WERI-Rb-1 (cell line): ENCODE measurements at regions not wholly inside any gene's neighbourhood (a gene's known extent, or its start where the extent isn't known, plus 50 kb on each side); places are given as distances from the start of the nearest gene placed in this dataset.

ENCODE experiments used
- DNase-seq: peaks from one replicate; pipeline ENCODE4 v3.0.0-alpha.2; 2020
- H3K27ac ChIP-seq: fragments of 250-450 bp; sonication (Bioruptor Pico); 2 replicates; pipeline ENCODE4 v1.5.1; 2020; ENCODE audit warnings: mild to moderate bottlenecking, moderate library complexity
- H3K27me3 ChIP-seq: fragments of 250-450 bp; sonication (Bioruptor Pico); 2 replicates; pipeline ENCODE4 v1.5.1; 2021; ENCODE audit warnings: mild to moderate bottlenecking, low read depth, moderate library complexity; ENCODE audit not compliant: insufficient read depth, severe bottlenecking
- H3K36me3 ChIP-seq: fragments of 250-450 bp; sonication (Bioruptor Pico); 2 replicates; pipeline ENCODE4 v1.5.1; 2020; ENCODE audit warnings: mild to moderate bottlenecking, moderate library complexity
- H3K4me3 ChIP-seq: 2 replicates; pipeline ENCODE4 v1.5.1; 2011; ENCODE audit warnings: low read depth, mild to moderate bottlenecking, control low read depth, low read length
- H3K9me3 ChIP-seq: fragments of 250-450 bp; sonication (Bioruptor Pico); 2 replicates; pipeline ENCODE4 v1.5.1; 2021; ENCODE audit warnings: mild to moderate bottlenecking, moderate library complexity; ENCODE audit not compliant: severe bottlenecking
- TF ChIP-seq, protein P1 (sequence below): IDR thresholded peaks from 2 replicates; pipeline ENCODE4 v1.5.1; 2011; ENCODE audit warnings: low read depth, mild to moderate bottlenecking, control low read depth, inconsistent platforms, low read length

DNA sequence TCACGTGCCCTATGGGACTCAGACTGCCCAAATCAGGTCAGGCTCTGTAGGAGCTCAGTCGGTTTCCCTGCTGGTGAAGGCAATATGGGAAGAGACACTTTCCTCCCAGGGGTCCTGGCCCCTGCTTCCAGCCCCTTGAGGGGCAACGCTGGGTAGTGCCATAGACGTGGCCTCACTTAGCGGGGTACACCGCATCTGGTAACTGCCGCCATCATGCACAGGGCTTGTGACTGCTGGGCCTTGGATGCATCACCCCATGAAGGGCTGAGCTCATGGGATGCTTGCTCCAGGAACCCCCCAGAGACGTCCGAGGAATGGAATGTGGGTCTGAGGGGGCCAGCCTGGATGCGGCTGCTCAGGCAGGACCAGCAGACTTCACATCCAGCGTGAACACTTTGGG is 127.3 kb upstream of the HDAC4 start:
- Histone ChIP-seq H3K27ac (no peak overlapping the region), H3K36me3 (no peaks in the 10 kb centered on the region), H3K27me3 (peaks cover 84% of the 10 kb centered on the region), H3K4me3 (no peak overlapping the region), H3K9me3 (peaks cover 6% of the 10 kb centered on the region)
- DNase-seq, result no peak
- TF ChIP-seq, protein P1, sequence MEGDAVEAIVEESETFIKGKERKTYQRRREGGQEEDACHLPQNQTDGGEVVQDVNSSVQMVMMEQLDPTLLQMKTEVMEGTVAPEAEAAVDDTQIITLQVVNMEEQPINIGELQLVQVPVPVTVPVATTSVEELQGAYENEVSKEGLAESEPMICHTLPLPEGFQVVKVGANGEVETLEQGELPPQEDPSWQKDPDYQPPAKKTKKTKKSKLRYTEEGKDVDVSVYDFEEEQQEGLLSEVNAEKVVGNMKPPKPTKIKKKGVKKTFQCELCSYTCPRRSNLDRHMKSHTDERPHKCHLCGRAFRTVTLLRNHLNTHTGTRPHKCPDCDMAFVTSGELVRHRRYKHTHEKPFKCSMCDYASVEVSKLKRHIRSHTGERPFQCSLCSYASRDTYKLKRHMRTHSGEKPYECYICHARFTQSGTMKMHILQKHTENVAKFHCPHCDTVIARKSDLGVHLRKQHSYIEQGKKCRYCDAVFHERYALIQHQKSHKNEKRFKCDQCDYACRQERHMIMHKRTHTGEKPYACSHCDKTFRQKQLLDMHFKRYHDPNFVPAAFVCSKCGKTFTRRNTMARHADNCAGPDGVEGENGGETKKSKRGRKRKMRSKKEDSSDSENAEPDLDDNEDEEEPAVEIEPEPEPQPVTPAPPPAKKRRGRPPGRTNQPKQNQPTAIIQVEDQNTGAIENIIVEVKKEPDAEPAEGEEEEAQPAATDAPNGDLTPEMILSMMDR, result no peak

DNA sequence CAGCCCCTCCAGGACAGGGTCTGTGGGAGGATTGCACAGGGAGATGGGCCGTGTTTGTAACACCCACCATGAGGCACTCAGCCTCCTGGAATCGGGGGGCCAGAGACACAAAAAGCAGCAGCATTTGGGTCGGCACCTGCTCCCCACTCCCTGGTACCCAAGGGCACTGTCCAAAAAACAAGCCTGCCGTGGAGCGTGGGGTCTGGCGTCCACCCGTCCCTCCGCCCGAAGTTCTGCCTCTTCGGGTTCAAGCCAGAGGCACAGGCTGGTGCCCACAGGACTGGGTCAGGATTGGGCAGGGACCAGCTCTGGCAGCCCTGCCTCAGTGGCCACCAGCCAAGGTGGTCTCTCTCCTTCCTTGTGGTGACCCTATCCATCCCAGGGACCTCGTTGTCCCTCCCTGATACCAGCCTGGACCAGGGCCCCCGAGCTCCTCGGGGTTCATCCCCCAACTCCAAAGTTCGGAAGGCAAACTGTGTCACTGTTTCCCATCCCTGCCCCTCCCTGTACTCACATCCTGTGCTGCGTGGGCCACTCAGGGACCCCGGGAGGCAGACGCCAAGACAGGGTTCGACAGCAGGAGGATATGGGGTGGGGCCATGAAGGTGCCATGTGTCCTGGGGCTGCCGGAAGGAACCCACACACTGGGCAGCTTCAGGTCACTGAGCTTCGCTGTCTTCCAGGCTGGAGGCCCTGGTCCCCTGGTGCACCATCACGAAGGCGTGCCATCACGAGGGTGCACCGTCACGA is 126.0 kb upstream of the HDAC4 start:
- Histone ChIP-seq H3K9me3 (peaks cover 6% of the 10 kb centered on the region), H3K4me3 (no peak overlapping the region), H3K27me3 (peaks cover 84% of the 10 kb centered on the region), H3K36me3 (no peaks in the 10 kb centered on the region), H3K27ac (no peak overlapping the region)
- no peak for DNase-seq
- TF ChIP-seq, protein P1, result no peak

DNA sequence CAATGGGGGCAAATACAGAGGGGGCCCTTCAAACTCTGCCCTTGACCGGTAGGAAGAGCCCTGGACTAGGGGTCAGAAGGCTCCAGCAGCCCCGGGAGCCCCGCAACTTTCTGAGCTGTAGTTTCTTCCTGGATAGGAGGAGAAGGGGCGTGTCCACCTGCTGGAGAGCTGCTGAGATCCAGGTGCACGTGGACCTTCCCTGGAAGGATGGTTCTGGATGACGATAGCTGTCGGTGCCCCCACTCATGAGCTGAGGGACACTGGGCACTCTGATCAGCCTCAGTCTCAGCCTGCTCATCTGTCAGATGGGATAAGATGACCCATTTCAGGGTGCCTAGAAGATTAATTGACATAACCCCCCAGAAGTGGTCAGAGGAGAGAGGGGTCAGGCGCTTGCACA is 125.2 kb upstream of the HDAC4 start:
- no peaks in the 10 kb centered on the region for H3K36me3 ChIP-seq
- peaks cover 3% of the 10 kb centered on the region for H3K9me3 ChIP-seq
- no peak overlapping the region for H3K4me3 ChIP-seq
- H3K27ac ChIP-seq, result no peak overlapping the region
- TF ChIP-seq, protein P1, result no peak
- peaks cover 84% of the 10 kb centered on the region for H3K27me3 ChIP-seq
- DNase-seq, result no peak

GRCh38 chr2:239523954-239524330 is 123.1 kb upstream of the HDAC4 start:
- Histone ChIP-seq H3K4me3 (no peak overlapping the region), H3K9me3 (no peaks in the 10 kb centered on the region), H3K27ac (no peak overlapping the region), H3K36me3 (no peaks in the 10 kb centered on the region), H3K27me3 (peaks cover 84% of the 10 kb centered on the region)
- DNase-seq, result no peak
- TF ChIP-seq, protein P1, result no peak

DNA sequence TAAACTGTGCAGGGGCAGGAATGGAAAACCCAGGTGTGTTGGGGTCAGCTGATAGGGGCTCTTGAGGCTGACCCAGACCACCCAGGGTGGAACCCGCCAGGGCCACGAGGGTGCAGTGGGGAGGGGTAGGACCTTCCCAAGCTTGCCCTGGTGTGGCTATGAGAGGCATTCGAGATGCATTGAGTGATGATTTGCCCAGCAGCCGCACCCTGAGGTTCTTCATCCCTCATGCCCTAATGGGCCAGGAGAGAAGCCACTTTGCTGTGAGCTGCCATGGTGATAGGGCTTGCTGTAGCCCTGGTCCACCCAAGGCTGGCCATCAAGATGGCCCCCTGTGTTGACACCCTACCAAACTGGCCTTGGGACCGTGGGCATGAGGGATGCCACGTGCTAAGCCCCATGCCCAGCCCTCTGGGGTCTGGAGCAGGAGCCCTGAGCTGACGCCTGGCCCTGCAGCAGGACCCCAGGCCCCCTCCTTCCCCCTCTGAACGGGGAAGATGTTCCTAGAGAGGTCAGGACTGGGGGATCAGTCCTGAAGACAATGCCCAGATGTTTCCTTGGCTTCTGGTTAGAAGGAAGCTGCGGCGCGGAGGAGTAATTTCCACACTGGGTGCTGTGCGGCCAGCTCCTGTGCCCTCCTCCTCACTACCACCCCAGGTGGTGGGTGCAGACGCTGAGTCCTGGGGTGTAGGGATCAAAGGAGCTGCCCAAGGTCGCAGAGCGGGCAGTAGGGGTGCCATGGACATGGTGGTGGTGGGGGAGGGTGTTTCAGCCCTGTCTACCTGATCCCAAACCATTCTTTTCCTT is 122.5 kb upstream of the HDAC4 start:
- Histone ChIP-seq H3K4me3 (no peak overlapping the region), H3K27me3 (peaks cover 86% of the 10 kb centered on the region), H3K36me3 (no peaks in the 10 kb centered on the region), H3K9me3 (no peaks in the 10 kb centered on the region), H3K27ac (no peak overlapping the region)
- TF ChIP-seq, protein P1, result no peak
- DNase-seq, result no peak
